PC-9 (cell line): ENCODE measurements at regions not wholly inside any gene's neighbourhood (a gene's known extent, or its start where the extent isn't known, plus 50 kb on each side); places are given as distances from the start of the nearest gene placed in this dataset.

Experiments
- BruUV-seq: library from RNA; stranded (reverse); fragments of 400-500 nt; replicated peaks from 2 replicates; lab custom pipeline; 2021; lab: Mats Ljungman, UMichigan
- CTCF ChIA-PET: fragments of 300-600 bp; sonication (Branson Sonifier 250); formaldehyde crosslinking; loops from one replicate; lab custom pipeline; 2022; ENCODE audit warnings: antibody characterized with exemption; lab: Charles Lee
- POLR2A ChIA-PET: fragments of 300-600 bp; sonication (Branson Sonifier 250); formaldehyde crosslinking; loops from one replicate; lab custom pipeline; 2022; ENCODE audit warnings: antibody characterized with exemption; ENCODE audit not compliant: unreplicated experiment; lab: Charles Lee
- DNase-seq, 2 experiments: peaks; one replicate each; pipeline versions ENCODE4 v3.0.0 to v3.0.0-alpha.2; 2015 to 2022; ENCODE audit warnings: mixed read lengths in 1 of 2
- H2AFZ ChIP-seq: fragments of 200-600 bp; sonication (generic); 2 replicates; pipeline ENCODE4 v1.8.1; 2017; ENCODE audit warnings: antibody characterized with exemption
- H3F3A ChIP-seq: fragments of 200-600 bp; sonication (generic); 2 replicates; pipeline ENCODE4 v1.8.1; 2017; ENCODE audit warnings: antibody characterized with exemption, mild to moderate bottlenecking, low read depth; ENCODE audit not compliant: insufficient read depth
- H3K27ac ChIP-seq: fragments of 200-600 bp; sonication (generic); 2 replicates; pipeline ENCODE4 v1.6.1; 2016; ENCODE audit warnings: mixed run types
- H3K27me3 ChIP-seq: fragments of 200-600 bp; sonication (generic); 2 replicates; pipeline ENCODE4 v1.6.1; 2016; ENCODE audit warnings: low read depth, mixed run types; ENCODE audit not compliant: insufficient read depth
- H3K36me3 ChIP-seq: fragments of 200-600 bp; sonication (generic); 2 replicates; pipeline ENCODE4 v1.6.1; 2016; ENCODE audit warnings: low read depth, mixed run types
- H3K4me1 ChIP-seq: fragments of 200-600 bp; sonication (generic); replicated peaks from 2 replicates; pipeline ENCODE4 v1.6.1; 2016; ENCODE audit warnings: mixed run types; ENCODE audit not compliant: insufficient read depth
- H3K4me2 ChIP-seq: fragments of 200-600 bp; sonication (generic); 2 replicates; pipeline ENCODE4 v1.6.1; 2017; ENCODE audit warnings: mixed run types
- H3K4me3 ChIP-seq: fragments of 200-600 bp; sonication (generic); 2 replicates; pipeline ENCODE4 v1.6.1; 2016; ENCODE audit warnings: mixed run types
- H3K79me2 ChIP-seq: fragments of 200-600 bp; sonication (generic); 2 replicates; pipeline ENCODE4 v1.6.1; 2017; ENCODE audit warnings: low read depth, mixed run types
- H3K9me2 ChIP-seq: fragments of 200-600 bp; sonication (generic); 2 replicates; pipeline ENCODE4 v1.8.1; 2017; ENCODE audit warnings: mild to moderate bottlenecking; ENCODE audit not compliant: insufficient read depth
- H3K9me3 ChIP-seq: fragments of 200-600 bp; sonication (generic); 2 replicates; pipeline ENCODE4 v1.8.1; 2016; ENCODE audit warnings: low read depth; ENCODE audit not compliant: insufficient read depth
- H4K20me1 ChIP-seq: fragments of 200-600 bp; sonication (generic); 2 replicates; pipeline ENCODE4 v1.8.1; 2017; ENCODE audit not compliant: insufficient read depth
- EZH2 ChIP-seq: fragments of 200-600 bp; sonication (generic); IDR thresholded peaks from 2 replicates; pipeline ENCODE4 v1.8.0; 2017; ENCODE audit warnings: antibody characterized with exemption, low read depth
- intact Hi-C: fragments of 100-400 bp; cut with micrococcal nuclease; formaldehyde crosslinking; loops from one replicate; pipeline ENCODE4 v1.10.0; 2022; ENCODE audit not compliant: unreplicated experiment
- TF ChIP-seq, protein P1 (sequence below): fragments of 200-600 bp; sonication (generic); conservative IDR thresholded peaks from 2 replicates; pipeline ENCODE4 v1.6.1; 2017; ENCODE audit warnings: mixed run types, antibody characterized with exemption, mild to moderate bottlenecking, moderate library complexity

DNA sequence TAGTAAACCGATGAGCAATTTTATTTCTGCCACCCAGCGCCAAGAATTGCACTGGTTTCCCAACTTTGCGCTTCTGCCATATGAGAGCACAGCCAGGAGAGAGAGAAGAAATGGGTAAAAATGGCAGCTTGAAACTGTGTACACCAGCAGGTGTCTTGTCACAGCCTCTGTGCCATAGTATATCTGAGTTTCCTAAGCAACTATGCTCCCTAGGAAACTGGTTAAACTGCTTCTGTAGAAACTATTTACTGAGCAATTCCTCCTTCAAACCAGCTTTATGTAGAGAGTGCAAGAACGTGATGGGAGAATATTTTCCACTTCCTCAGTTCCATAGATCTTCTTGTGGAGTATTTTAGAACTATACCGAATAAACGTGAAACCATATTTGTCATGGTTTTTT, 1361.3 kb downstream of the PCDH9 start:
- POLR2A ChIA-PET, result no interaction called here
- no peaks in the 10 kb centered on the region for H3K79me2 ChIP-seq
- no peaks in the 10 kb centered on the region; the same call in 1 of the 2 replicates for H3K9me2 ChIP-seq
- H3K27me3 ChIP-seq, result no peaks in the 10 kb centered on the region
- no TSS peak for BruUV-seq
- no peak for DNase-seq
- H3K4me3 ChIP-seq, result no peak overlapping the region
- H3K9me3 ChIP-seq, result no peaks in the 10 kb centered on the region
- no peak overlapping the region for H3K27ac ChIP-seq
- intact Hi-C loops, result no loop called here
- no peaks in the 10 kb centered on the region for H3K4me1 ChIP-seq
- H4K20me1 ChIP-seq, result no peaks in the 10 kb centered on the region
- H3F3A ChIP-seq, result no peaks in the 10 kb centered on the region
- no peaks in the 10 kb centered on the region for H3K36me3 ChIP-seq
- no peak overlapping the region for H3K4me2 ChIP-seq
- CTCF ChIA-PET, result no interaction called here
- TF ChIP-seq EZH2, result no peak
- TF ChIP-seq, protein P1, sequence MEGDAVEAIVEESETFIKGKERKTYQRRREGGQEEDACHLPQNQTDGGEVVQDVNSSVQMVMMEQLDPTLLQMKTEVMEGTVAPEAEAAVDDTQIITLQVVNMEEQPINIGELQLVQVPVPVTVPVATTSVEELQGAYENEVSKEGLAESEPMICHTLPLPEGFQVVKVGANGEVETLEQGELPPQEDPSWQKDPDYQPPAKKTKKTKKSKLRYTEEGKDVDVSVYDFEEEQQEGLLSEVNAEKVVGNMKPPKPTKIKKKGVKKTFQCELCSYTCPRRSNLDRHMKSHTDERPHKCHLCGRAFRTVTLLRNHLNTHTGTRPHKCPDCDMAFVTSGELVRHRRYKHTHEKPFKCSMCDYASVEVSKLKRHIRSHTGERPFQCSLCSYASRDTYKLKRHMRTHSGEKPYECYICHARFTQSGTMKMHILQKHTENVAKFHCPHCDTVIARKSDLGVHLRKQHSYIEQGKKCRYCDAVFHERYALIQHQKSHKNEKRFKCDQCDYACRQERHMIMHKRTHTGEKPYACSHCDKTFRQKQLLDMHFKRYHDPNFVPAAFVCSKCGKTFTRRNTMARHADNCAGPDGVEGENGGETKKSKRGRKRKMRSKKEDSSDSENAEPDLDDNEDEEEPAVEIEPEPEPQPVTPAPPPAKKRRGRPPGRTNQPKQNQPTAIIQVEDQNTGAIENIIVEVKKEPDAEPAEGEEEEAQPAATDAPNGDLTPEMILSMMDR, result no peak
- no peak overlapping the region for H2AFZ ChIP-seq

DNA sequence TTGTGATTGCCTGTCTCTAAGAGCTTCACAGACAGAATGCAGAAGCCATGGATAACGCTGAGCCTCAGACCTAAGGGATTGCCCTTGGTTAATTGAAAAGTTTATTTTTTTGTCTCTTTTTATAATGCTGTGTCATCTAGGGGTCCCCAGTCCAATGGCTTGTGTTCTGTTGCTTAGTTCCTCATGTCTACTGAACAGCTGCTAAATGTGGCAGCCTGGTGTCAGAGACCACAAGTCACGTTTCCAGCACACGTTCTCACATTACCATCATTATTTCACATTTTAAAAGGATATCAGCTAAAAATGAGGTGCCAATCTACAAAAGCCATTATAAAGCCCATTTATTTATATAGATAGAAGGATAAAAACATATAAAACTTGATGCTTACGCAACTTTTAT, 1362.0 kb downstream of the PCDH9 start:
- H3K79me2 ChIP-seq, result no peaks in the 10 kb centered on the region

DNA sequence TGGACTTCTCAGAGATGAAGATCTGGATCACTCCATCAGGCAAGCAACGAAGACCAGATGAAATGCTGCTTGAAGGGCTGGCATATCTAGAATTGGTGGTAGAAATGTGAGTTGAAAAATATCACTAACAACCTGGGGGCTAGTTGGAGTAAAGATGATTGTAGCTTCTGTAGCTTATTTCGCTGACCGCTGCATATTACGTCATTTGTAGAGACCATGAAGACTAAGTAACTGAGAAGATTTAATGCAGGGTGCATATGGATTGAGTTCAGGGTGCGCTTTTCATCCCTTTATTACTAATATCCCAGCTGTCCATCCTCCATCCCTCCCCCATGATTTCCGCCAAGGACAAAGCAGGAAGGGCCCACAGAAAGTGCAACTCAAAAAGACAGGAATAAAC, 1364.0 kb downstream of the PCDH9 start:
- Histone ChIP-seq H3K9me2 (no peaks in the 10 kb centered on the region), H3K79me2 (no peaks in the 10 kb centered on the region), H3K4me1 (no peaks in the 10 kb centered on the region), H3F3A (no peaks in the 10 kb centered on the region), H3K36me3 (no peaks in the 10 kb centered on the region), H3K27ac (no peak overlapping the region), H3K9me3 (no peaks in the 10 kb centered on the region), H3K27me3 (no peaks in the 10 kb centered on the region), H4K20me1 (no peaks in the 10 kb centered on the region), H2AFZ (no peak overlapping the region), H3K4me2 (no peak overlapping the region), H3K4me3 (no peak overlapping the region)
- no peak for DNase-seq
- CTCF ChIA-PET, result no interaction called here
- POLR2A ChIA-PET, result no interaction called here
- intact Hi-C loops, result no loop called here
- BruUV-seq, result no TSS peak
- TF ChIP-seq EZH2, result no peak
- TF ChIP-seq, protein P1, result no peak

More for the DNA sequence above, 1362.0 kb downstream of the PCDH9 start:
- no peak overlapping the region for H3K4me2 ChIP-seq
- no peak for DNase-seq
- H4K20me1 ChIP-seq, result no peaks in the 10 kb centered on the region
- no peaks in the 10 kb centered on the region for H3K9me3 ChIP-seq
- H3K4me3 ChIP-seq, result no peak overlapping the region
- no peaks in the 10 kb centered on the region; the same call in 1 of the 2 replicates for H3K9me2 ChIP-seq
- POLR2A ChIA-PET, result no interaction called here
- CTCF ChIA-PET, result no interaction called here
- no peak overlapping the region for H2AFZ ChIP-seq
- H3F3A ChIP-seq, result no peaks in the 10 kb centered on the region
- H3K36me3 ChIP-seq, result no peaks in the 10 kb centered on the region
- no TSS peak for BruUV-seq
- no peak for TF ChIP-seq EZH2
- TF ChIP-seq, protein P1, result no peak
- no peaks in the 10 kb centered on the region for H3K4me1 ChIP-seq
- H3K27ac ChIP-seq, result no peak overlapping the region
- H3K27me3 ChIP-seq, result no peaks in the 10 kb centered on the region
- intact Hi-C loops, result no loop called here
